Kidney epithelial cell (primary cell): ENCODE measurements at regions not wholly inside any gene's neighbourhood (a gene's known extent, or its start where the extent isn't known, plus 50 kb on each side); places are given as distances from the start of the nearest gene placed in this dataset.

ENCODE experiments used
- DNase-seq: peaks from one replicate; pipeline ENCODE4 v3.0.0-alpha.2; 2010; ENCODE audit warnings: low read depth
- H3K27me3 ChIP-seq: 2 replicates; pipeline ENCODE4 v1.6.0; 2011; ENCODE audit warnings: low read length; ENCODE audit not compliant: control insufficient read depth, insufficient read depth
- H3K36me3 ChIP-seq: 2 replicates; pipeline ENCODE4 v1.5.1; 2011; ENCODE audit warnings: low read length; ENCODE audit not compliant: control insufficient read depth, insufficient read depth
- H3K4me3 ChIP-seq: 2 replicates; pipeline ENCODE4 v1.5.1; 2011; ENCODE audit warnings: low read depth, mild to moderate bottlenecking, control low read depth, low read length
- TF ChIP-seq, protein P1 (sequence below): IDR thresholded peaks from 2 replicates; pipeline ENCODE4 v1.5.1; 2011; ENCODE audit warnings: mild to moderate bottlenecking, moderate library complexity, low read length, control low read depth, inconsistent platforms; ENCODE audit not compliant: insufficient read depth, poor library complexity, severe bottlenecking

DNA sequence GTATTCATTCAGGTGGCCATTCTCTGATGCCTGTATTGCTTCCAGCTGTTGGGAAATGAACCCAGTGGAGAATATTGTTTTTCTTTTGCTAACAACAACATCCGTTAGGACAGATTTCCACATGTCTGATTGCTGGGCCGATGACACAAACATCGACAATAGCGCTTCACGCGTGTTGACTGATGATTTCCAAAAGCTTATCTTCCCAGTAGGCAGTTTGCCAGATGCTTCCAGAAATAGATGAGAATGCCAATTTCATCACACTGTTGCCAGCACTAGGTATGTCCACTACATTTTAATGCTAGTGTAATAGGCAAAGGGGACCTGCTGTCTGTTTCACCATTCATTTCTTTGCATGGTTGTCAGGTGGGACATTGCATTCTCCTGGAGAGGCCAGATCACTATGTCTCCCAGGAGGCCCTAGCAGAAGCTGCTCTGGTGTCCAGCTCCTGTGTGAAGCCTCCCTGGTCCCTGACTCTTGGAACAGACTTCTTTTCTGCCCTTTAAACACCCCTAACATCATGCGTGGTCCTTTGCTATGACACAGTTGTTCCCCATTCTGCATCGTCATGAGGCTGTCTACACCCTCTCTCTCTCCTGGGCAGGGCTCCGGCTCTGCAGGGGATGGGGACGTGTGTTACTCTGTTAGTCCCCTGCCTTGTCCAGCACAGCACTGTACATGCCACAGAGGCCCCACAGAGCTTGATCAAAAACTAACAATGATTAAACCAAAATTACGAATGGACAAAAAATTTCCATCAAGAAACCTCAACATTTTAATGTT is 181.6 kb downstream of the CDH26 start:
- Histone ChIP-seq H3K27me3 (no peaks in the 10 kb centered on the region), H3K4me3 (no peak overlapping the region), H3K36me3 (no peaks in the 10 kb centered on the region)
- no peak for DNase-seq
- TF ChIP-seq, protein P1, sequence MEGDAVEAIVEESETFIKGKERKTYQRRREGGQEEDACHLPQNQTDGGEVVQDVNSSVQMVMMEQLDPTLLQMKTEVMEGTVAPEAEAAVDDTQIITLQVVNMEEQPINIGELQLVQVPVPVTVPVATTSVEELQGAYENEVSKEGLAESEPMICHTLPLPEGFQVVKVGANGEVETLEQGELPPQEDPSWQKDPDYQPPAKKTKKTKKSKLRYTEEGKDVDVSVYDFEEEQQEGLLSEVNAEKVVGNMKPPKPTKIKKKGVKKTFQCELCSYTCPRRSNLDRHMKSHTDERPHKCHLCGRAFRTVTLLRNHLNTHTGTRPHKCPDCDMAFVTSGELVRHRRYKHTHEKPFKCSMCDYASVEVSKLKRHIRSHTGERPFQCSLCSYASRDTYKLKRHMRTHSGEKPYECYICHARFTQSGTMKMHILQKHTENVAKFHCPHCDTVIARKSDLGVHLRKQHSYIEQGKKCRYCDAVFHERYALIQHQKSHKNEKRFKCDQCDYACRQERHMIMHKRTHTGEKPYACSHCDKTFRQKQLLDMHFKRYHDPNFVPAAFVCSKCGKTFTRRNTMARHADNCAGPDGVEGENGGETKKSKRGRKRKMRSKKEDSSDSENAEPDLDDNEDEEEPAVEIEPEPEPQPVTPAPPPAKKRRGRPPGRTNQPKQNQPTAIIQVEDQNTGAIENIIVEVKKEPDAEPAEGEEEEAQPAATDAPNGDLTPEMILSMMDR: no peak

DNA sequence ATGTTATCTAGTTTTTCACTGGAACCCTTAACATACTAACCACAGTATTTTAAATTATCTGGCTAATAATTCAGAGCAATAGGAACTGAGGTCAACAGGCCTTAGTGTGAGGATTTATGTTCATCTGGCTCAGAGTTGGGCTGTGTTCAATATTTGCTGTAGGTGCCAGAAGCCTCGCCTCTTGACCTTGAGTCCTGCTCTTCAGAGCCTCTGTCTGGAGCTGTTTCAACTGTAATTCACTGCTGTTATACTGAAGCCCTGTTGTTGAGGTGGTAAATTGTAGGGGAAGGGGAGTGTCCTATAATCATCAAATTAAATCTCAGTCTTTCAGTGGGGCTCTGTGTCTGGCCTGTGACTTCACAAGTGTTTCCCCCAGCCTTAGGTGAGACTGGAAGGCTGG is 184.4 kb downstream of the CDH26 start:
- TF ChIP-seq, protein P1: no peak
- no peaks in the 10 kb centered on the region for H3K36me3 ChIP-seq

DNA sequence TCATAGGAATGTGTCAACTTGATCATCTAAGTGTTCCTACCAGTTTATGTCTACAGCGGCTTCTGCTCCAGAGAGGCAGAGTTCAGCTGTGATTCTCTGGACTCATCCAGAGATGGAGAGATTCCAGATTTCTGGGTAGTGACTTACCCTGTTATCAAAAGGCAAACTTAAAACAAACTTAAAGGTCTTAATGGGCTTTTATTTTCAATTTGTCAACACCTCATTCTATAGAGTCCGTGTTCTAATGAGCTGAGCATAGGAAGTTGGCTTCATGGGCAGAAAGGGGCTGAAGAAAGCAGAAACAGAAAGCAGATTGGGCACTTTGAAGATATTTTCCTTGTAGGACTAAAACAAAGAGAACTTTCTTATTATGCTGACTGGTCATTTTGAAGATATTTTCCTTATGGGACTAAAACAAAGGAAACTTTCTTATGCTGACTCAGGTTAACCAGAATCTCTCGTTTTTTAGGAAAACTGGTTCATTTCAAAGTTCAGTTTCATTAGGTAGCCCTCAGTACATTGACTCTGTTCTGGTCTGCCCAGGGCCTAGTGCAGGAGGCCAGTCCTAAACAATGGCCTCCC is 185.1 kb downstream of the CDH26 start:
- Histone ChIP-seq H3K4me3 (no peak overlapping the region), H3K36me3 (no peaks in the 10 kb centered on the region), H3K27me3 (no peaks in the 10 kb centered on the region)
- TF ChIP-seq, protein P1: no peak
- DNase-seq: no peak

More for the DNA sequence above, 184.4 kb downstream of the CDH26 start:
- no peak overlapping the region for H3K4me3 ChIP-seq
- no peak for DNase-seq
- no peaks in the 10 kb centered on the region for H3K27me3 ChIP-seq

DNA sequence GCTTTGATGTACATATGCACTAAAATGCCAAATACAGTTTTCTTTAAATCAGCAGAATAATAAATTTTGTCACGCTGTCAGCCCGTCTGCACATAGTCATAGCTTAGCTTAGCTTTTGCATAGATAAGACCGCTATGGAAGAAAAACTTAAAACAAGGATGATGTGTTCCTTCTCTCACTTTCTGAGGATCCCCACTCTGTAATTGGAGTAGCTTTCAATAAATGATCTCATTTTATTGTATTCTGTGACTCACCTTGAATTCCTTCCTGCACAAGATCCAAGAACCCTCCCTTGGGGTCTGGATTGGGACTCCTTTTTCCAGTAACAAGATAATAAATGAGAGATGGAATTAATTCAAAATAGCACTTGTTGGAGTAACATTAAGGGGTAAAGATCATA is 186.2 kb downstream of the CDH26 start:
- DNase-seq: no peak
- TF ChIP-seq, protein P1: no peak
- Histone ChIP-seq H3K36me3 (no peaks in the 10 kb centered on the region), H3K27me3 (no peaks in the 10 kb centered on the region), H3K4me3 (no peak overlapping the region)

DNA sequence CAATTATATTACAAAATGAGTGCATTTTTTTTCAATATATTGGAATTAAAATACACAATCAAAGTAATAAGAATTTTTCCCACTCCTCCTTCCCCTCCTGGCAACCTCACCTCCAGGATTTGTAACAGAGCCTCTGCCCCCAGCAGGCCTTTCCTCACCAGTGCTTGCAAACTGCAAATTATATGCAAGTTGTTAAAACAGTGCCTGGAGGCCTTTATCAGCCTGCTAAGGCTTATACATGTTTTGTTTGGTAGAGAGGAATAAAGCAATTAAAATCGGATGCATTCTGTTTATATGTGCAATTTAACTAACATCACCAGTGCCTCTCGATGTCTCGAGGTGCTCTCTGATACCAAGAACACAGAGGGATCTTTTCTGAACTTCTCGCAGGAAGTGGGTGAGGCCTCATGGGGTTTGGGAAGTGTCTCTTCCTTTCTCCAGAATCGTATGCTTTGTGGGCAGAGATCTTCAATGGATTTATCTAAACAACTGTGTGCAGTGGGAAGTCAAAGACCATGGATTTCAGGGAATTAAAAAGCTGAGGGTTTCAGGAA is 186.8 kb downstream of the CDH26 start:
- Histone ChIP-seq H3K36me3 (no peaks in the 10 kb centered on the region), H3K27me3 (no peaks in the 10 kb centered on the region), H3K4me3 (no peak overlapping the region)
- no peak for DNase-seq
- TF ChIP-seq, protein P1: no peak
